ENCODE measurements at regions not wholly inside any gene's neighbourhood (a gene's known extent, or its start where the extent isn't known, plus 50 kb on each side); places are given as distances from the start of the nearest gene placed in this dataset.

DNA sequence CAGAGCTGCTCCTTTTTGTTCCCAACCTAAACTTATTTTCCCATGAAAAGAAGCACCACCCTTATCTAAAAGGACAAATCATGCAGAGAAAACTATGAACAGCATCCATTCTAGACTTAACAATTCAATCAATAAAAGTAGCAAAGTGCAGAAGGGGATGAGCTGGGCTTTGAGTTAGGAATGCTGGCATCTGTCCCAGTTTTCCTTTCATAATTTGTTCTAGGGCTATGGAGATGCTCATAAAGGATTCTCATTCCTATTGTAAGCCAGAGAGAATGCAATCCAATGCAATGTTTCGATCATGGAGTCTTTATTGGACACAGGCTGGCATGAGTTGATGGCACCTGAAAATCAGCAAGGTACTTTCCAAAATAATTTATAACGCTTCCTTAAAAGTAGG is 330.6 kb downstream of the VPS13C start:
- no peak overlapping the region for H2AFZ ChIP-seq (ENCODE audit: low read depth, low read length)
- no peaks in the 10 kb centered on the region for H3F3A ChIP-seq (ENCODE audit: insufficient read depth, low read length, poor library complexity, severe bottlenecking)
- H3K27ac ChIP-seq (ENCODE audit: low read length) = no peak overlapping the region
- no peak overlapping the region for H3K4me3 ChIP-seq (ENCODE audit: low read length)
- H3K9ac ChIP-seq (ENCODE audit: low read length) = no peak overlapping the region
- TF ChIP-seq, protein P1, sequence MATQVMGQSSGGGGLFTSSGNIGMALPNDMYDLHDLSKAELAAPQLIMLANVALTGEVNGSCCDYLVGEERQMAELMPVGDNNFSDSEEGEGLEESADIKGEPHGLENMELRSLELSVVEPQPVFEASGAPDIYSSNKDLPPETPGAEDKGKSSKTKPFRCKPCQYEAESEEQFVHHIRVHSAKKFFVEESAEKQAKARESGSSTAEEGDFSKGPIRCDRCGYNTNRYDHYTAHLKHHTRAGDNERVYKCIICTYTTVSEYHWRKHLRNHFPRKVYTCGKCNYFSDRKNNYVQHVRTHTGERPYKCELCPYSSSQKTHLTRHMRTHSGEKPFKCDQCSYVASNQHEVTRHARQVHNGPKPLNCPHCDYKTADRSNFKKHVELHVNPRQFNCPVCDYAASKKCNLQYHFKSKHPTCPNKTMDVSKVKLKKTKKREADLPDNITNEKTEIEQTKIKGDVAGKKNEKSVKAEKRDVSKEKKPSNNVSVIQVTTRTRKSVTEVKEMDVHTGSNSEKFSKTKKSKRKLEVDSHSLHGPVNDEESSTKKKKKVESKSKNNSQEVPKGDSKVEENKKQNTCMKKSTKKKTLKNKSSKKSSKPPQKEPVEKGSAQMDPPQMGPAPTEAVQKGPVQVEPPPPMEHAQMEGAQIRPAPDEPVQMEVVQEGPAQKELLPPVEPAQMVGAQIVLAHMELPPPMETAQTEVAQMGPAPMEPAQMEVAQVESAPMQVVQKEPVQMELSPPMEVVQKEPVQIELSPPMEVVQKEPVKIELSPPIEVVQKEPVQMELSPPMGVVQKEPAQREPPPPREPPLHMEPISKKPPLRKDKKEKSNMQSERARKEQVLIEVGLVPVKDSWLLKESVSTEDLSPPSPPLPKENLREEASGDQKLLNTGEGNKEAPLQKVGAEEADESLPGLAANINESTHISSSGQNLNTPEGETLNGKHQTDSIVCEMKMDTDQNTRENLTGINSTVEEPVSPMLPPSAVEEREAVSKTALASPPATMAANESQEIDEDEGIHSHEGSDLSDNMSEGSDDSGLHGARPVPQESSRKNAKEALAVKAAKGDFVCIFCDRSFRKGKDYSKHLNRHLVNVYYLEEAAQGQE (IDR thresholded peaks at IDR 0.05; ENCODE audit: borderline replicate concordance) = no peak
- TF ChIP-seq EP300 (conservative IDR thresholded peaks at IDR 0.05; ENCODE audit: poor library complexity, severe bottlenecking) (no peak), POLR2AphosphoS5 (IDR thresholded peaks at IDR 0.05) (no peak), EZH2 (IDR thresholded peaks at IDR 0.05; ENCODE audit: borderline replicate concordance, insufficient read depth, low read length, poor library complexity, severe bottlenecking) (no peak), TAF1 (IDR thresholded peaks at IDR 0.05; ENCODE audit: low read depth) (no peak), SMC3 (conservative IDR thresholded peaks at IDR 0.05; ENCODE audit: poor library complexity) (no peak), MXI1 (conservative IDR thresholded peaks at IDR 0.05; ENCODE audit: poor library complexity, severe bottlenecking) (no peak)
- TF ChIP-seq, protein P2, sequence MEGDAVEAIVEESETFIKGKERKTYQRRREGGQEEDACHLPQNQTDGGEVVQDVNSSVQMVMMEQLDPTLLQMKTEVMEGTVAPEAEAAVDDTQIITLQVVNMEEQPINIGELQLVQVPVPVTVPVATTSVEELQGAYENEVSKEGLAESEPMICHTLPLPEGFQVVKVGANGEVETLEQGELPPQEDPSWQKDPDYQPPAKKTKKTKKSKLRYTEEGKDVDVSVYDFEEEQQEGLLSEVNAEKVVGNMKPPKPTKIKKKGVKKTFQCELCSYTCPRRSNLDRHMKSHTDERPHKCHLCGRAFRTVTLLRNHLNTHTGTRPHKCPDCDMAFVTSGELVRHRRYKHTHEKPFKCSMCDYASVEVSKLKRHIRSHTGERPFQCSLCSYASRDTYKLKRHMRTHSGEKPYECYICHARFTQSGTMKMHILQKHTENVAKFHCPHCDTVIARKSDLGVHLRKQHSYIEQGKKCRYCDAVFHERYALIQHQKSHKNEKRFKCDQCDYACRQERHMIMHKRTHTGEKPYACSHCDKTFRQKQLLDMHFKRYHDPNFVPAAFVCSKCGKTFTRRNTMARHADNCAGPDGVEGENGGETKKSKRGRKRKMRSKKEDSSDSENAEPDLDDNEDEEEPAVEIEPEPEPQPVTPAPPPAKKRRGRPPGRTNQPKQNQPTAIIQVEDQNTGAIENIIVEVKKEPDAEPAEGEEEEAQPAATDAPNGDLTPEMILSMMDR (IDR thresholded peaks at IDR 0.05; ENCODE audit: poor library complexity, severe bottlenecking) = no peak
- no peaks in the 10 kb centered on the region for H3K27me3 ChIP-seq (ENCODE audit: insufficient read depth, low read depth, low read length)
- H4K20me1 ChIP-seq (ENCODE audit: insufficient read depth) = no peaks in the 10 kb centered on the region
- H3K36me3 ChIP-seq (ENCODE audit: insufficient read depth, low read length) = no peaks in the 10 kb centered on the region
- H3K4me2 ChIP-seq (ENCODE audit: low read length) = no peak overlapping the region
- no peaks in the 10 kb centered on the region for H3K79me2 ChIP-seq (replicated peaks; ENCODE audit: insufficient read depth, low read length)
- no peaks in the 10 kb centered on the region for H3K9me3 ChIP-seq (ENCODE audit: low read length)
- H3K9me2 ChIP-seq (ENCODE audit: insufficient read depth, low read length) = no peaks in the 10 kb centered on the region

DNA sequence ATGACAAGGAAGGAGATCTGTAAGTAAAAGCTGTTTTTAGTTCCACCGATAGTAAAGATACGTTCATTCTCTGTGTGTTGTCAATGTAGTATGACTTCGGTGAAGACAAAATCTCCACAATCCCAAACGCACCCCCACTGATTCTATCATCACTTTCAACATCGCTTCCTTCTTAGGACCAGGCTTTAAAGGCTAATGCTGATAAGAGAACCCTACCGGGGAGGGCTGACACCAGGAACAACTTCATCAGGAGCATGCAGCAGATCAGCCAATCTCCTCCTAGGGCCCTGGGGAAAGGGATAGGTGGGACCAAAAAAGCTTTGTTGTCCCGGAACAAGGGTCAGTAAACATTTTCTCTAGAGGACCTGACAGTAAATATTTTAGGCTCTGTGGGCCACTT is 334.1 kb downstream of the VPS13C start:
- Histone ChIP-seq H4K20me1 (ENCODE audit: insufficient read depth) (no peaks in the 10 kb centered on the region), H3K9me3 (ENCODE audit: low read length) (no peaks in the 10 kb centered on the region), H3K4me2 (ENCODE audit: low read length) (no peak overlapping the region), H3K4me3 (ENCODE audit: low read length) (no peak overlapping the region), H3K27ac (ENCODE audit: low read length) (no peak overlapping the region), H3K79me2 (replicated peaks; ENCODE audit: insufficient read depth, low read length) (no peaks in the 10 kb centered on the region), H3K9me2 (ENCODE audit: insufficient read depth, low read length) (no peaks in the 10 kb centered on the region), H3F3A (ENCODE audit: insufficient read depth, low read length, poor library complexity, severe bottlenecking) (no peaks in the 10 kb centered on the region), H3K9ac (ENCODE audit: low read length) (no peak overlapping the region), H3K27me3 (ENCODE audit: insufficient read depth, low read depth, low read length) (no peaks in the 10 kb centered on the region), H3K36me3 (ENCODE audit: insufficient read depth, low read length) (no peaks in the 10 kb centered on the region), H2AFZ (ENCODE audit: low read depth, low read length) (no peak overlapping the region)
- TF ChIP-seq SMC3 (conservative IDR thresholded peaks at IDR 0.05; ENCODE audit: poor library complexity) = no peak
- TF ChIP-seq, protein P1 (IDR thresholded peaks at IDR 0.05; ENCODE audit: borderline replicate concordance) = no peak

Data from neural cell (in vitro differentiated cells).